H1 (cell line): ENCODE measurements at regions not wholly inside any gene's neighbourhood (a gene's known extent, or its start where the extent isn't known, plus 50 kb on each side); places are given as distances from the start of the nearest gene placed in this dataset.

Experiments
- CHD2 ChIP-seq: IDR thresholded peaks from 2 replicates; pipeline ENCODE4 v1.6.1; 2012; ENCODE audit warnings: low read length, improper control_type of control experiment
- RFX5 ChIP-seq: IDR thresholded peaks from 2 replicates; pipeline ENCODE4 v1.6.1; 2011; ENCODE audit warnings: low read depth, low read length, improper control_type of control experiment, borderline replicate concordance
- RNF2 ChIP-seq: fragments of 200-900, 300-1000 bp; sonication (generic); IDR thresholded peaks from 2 replicates; pipeline ENCODE4 v1.7.1; 2016; ENCODE audit warnings: borderline replicate concordance, low read depth, mild to moderate bottlenecking, antibody characterized with exemption, low read length; ENCODE audit not compliant: poor library complexity, severe bottlenecking; ENCODE audit errors: missing control alignments
- TAF1 ChIP-seq: IDR thresholded peaks from 2 replicates; pipeline ENCODE4 v1.6.1; 2011; ENCODE audit warnings: mild to moderate bottlenecking, low read depth, low read length
- TCF12 ChIP-seq: IDR thresholded peaks from 2 replicates; pipeline ENCODE4 v1.6.1; 2011; ENCODE audit warnings: low read depth, mild to moderate bottlenecking, low read length
- YY1 ChIP-seq: IDR thresholded peaks from 2 replicates; pipeline ENCODE4 v1.6.1; 2011; ENCODE audit warnings: low read depth, mild to moderate bottlenecking, low read length

DNA sequence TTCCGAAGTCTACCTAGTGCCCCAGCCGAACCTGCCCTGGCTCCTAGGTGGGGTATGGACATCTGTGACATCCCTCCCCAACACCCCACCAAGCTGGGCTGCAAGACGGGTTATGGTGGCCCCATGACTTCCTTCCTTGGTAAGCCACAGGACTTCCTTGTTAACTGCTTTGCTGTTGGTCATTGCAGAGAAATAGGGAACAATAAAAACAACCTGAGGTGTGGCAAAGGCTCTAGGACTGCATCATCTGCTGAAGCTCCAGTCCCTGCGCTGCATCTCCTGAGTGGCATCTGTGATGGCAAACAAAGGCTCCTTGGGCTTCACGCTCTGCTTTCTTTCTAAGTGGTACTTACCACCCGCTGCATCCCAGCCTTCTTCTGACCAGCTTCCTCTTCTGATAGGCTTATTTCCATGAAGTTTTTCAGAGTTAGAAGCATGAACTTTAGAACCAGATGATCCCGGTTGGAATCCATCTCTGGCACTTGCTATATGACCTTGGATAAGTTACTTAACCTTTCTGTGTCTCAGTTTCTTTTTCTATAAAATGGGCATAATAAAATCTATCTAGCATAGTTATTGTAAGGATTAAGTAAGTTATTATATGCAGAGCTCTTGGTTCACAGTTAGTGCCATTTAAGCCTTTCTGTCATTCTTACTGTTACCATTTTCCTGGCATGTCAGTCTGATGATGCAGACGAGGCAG is 216.8 kb downstream of the RPS24 start (continued):
- no peak for TF ChIP-seq TAF1
- no peak for TF ChIP-seq CHD2
- no peak for TF ChIP-seq RFX5
- TF ChIP-seq TCF12, result no peak
- no peak for TF ChIP-seq YY1
- TF ChIP-seq RNF2, result no peak
- TF ChIP-seq, all 59 proteins: peak for 0
